ENCODE measurements at regions not wholly inside any gene's neighbourhood (a gene's known extent, or its start where the extent isn't known, plus 50 kb on each side); places are given as distances from the start of the nearest gene placed in this dataset.
"Not testable (repeated sequence)": the region's sequence is repeated elsewhere in the genome, so short reads cannot be mapped to it uniquely, and the experiment has no call there.

GRCh38 chr3:177483182-177483967 lies 286.1 kb upstream of the TBL1XR1 start:
- no peak for DNase-seq

DNA sequence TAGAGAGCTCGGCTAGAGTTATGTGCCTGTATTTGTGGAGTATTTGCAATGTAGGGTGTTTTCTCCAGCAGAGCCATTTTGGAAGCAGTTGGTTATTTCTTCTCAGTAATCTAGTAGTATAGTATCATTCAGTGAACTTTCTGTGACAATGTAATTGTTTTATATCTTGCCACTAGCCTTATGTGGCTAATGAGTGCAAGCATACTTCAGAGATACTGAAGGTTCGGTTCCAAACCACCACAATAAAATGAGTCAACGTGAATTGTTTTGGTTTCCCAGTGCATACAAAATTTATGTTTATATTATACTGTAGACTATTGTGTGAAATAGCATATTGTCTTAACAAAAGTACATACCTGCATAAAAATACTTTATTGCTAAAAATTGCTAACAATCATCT lies 286.9 kb upstream of the TBL1XR1 start:
- DNase-seq: no peak

DNA sequence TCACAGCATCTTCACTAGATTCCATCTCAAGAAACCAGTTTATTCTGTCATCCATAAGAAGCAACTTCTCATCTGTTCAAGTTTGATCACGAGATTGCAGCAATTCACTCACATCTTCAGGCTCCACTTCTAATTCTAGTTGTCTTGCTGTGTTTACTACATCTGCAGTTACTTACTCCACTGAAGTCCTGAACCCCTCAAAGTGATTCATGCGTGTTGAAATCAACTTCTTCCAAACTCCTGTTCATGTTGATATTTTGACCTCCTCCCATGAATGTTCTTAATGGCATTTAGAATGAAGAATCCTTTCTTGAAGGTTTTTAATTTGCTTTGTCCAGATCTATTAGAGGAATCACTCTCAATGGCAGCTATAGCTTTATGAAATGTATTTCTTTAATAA lies 287.6 kb upstream of the TBL1XR1 start:
- no peak for DNase-seq

DNA sequence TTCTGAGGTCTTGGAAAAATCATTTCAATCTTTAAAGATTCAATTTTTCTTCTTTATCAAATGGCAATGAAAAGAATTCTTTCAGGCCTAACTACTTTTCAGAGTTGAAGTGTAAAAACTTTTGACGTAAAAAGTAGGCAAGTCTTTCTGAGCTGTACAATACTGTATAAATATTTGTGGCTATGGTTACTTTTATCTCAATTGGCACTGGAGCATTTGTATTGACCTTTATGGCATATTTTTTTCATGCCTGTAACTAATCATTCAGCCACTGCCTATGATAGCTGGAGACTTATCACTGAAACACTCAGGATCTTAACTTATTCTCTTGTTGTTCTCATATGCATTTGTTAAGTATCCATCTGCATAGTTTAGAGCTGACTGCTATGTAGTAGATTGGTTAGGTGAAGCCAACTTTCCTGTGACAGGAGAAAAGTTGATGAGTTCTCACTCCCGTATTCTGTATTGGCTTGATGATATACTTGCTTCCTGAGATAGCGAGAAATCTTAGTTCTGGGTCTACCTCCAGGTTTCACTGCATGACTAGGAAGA lies 290.4 kb upstream of the TBL1XR1 start:
- no peak for DNase-seq

- DNase-seq: no peak
Measured at GRCh38 chr3:177488740-177489139, 291.5 kb upstream of the TBL1XR1 start.

GRCh38 chr3:177490626-177491025 lies 293.3 kb upstream of the TBL1XR1 start:
- no peak for DNase-seq

- no peak for DNase-seq
Measured at GRCh38 chr3:177491296-177492032, 294.2 kb upstream of the TBL1XR1 start.

DNA sequence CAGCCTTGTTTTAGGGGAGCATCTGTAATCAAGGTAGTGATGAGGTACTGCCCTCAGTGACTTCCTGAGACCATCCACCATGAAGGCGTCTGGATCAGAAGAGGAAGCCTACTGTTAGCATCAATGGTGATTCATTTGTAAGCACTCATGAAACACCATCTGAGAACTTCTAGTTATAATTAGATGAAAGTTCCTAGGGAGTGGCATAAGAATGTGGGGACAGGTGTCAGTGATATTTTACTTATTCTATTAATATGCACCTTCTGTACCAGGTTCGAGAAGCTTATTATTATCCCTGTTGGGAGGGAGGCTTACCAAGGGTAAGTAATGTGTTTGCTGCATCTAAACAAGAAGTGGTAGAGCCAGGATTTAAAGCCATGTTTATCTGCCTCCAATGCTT lies 295.8 kb upstream of the TBL1XR1 start:
- no peak for DNase-seq

DNA sequence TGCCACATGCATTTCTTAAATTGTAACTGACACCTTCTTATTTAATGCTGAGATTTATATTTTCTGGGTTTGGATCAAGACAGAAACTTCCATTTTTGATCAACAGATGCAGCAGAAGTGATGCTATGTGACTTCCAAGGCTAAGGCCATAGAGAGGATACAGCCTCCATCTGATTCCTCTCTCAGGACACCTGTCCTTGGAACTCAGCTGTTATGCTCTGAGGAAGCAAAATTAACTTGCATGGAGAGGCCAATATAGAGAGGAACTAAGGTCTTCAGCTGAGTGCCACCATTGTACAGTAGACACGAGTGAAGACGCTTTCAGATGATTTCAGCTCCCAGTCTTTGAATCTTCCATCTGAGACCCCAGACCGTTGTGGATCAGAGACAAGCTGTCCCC lies 296.9 kb upstream of the TBL1XR1 start:
- no peak for DNase-seq

GRCh38 chr3:177495566-177495965 lies 298.3 kb upstream of the TBL1XR1 start:
- DNase-seq: no peak

GRCh38 chr3:177498037-177498857 lies 301.0 kb upstream of the TBL1XR1 start:
- DNase-seq: no peak

- DNase-seq: not testable (repeated sequence)
Measured at GRCh38 chr3:177499039-177499438, 301.8 kb upstream of the TBL1XR1 start.

- DNase-seq: no peak
Measured at GRCh38 chr3:177499779-177500423, 302.6 kb upstream of the TBL1XR1 start.

DNA sequence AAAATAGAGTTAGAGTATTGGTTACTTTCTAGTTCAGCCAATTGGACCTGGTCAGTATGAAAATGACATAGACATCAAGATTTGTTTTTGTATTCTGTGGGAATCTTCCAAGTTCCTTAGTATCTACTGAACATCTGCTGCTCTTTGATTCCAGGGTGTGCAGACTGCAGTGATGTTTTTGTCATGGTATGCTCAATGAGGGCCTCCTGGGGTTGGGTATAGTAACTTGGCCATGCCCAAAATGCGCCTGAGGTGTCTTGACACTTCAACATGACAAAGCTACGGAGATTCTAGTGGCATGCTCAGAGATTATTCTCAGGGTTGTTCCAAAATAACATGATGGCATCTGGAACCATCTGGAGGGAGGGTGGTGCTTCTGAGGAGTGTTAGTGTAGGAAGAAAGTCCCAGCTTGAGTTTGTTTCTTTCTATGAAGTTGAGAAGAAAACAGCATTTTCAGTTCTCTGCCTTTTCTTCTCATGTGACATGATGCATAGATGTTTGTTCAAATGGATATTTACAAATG lies 313.5 kb upstream of the TBL1XR1 start:
- DNase-seq: no peak

GRCh38 chr3:177512945-177513814 lies 315.9 kb upstream of the TBL1XR1 start:
- DNase-seq: no peak

DNA sequence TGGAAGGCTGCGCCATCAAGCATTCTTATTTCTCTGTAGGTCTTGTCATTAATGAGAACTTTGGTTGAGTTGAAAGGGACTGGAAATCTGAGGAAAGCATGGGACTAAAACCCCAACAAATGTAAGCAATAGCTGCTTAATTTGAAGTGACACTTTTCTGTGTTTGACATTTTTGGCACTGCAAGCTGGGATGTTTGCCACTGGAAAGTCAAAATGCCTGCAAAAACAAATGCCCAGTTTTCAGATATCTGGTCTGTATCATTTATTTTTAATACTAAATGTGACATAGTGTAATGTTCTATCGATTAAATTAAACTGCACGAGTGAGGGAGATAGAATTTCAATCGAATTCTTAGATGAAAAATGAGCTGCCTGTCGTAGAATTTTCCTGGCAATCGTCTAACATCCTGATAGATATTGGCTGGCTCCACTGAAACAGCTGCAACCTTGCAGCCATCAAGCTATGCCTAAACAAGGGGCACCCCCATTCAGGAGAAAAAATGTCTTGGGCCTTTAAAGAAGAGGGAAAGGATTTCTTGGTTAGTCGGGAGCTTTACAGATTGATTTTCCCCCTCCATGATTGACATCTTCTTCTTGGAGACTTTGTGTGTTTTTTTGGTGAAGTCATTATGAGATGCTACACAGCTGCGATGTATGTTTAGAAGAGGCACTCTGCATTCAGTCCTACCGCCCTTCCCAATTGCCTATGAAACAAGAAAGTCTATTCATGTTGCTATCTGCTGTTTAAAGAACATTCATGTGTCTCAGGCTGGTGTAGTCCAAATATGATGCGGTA lies 316.7 kb upstream of the TBL1XR1 start:
- DNase-seq: no peak

DNA sequence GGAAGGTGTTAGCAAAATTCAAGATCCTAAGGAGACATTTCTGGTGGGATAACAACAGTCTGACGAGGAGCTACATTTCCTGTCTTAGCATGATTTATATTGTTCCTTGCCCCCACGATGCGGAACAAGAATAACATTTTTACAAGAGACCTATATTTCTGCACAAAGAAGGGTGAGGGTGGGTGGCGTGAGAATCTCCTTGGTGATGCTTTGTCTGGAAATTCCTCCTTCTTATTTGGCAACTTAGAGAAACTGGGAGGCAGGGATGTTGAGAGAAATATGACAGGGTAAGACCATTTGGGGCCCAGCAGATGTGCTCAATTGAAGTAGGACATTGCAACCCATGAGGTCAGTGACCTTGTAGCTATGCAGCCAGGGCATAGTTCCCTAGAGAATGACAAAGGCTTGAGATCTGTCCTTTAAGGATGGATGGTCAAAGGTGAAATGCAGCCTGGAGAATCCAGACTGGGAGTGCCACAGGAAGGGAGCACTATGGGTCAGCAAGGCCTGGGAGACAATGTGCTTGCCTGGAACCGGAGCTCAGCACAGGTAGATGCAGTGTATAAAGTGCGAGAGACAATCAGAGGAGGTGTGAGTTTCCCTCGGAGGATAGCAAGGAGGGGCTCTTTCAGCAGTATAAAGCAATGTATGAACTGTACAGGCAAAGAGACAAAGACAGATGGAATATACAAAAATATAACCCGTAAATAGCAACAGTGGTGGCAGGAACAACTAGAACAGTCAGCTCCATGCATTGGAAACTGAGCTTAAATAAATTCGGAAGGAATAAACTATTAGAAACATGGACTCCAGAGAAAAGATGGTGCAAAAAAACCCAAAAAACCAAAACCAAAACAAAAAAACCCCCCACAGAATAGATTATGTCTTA lies 317.6 kb upstream of the TBL1XR1 start:
- DNase-seq: no peak

- no peak for DNase-seq
Measured at GRCh38 chr3:177515786-177516157, 318.5 kb upstream of the TBL1XR1 start.
